Panc1 (cell line): ENCODE measurements at regions not wholly inside any gene's neighbourhood (a gene's known extent, or its start where the extent isn't known, plus 50 kb on each side); places are given as distances from the start of the nearest gene placed in this dataset.

Source experiments
- ATAC-seq: fragments of 200-7000 bp; cut with Tn5 transposase; 2 replicates; pipeline ENCODE4 v1.9.1; 2020; ENCODE audit warnings: mild to moderate bottlenecking, moderate library complexity
- BruUV-seq: library from RNA; stranded (reverse); fragments of 400-500 nt; replicated peaks from 2 replicates; lab custom pipeline; 2021; lab: Mats Ljungman, UMichigan
- CTCF ChIA-PET: fragments of 300-600 bp; sonication (Branson Sonifier 250); formaldehyde crosslinking; loops from one replicate; lab custom pipeline; 2022; ENCODE audit warnings: antibody characterized with exemption; lab: Charles Lee
- POLR2A ChIA-PET: fragments of 300-600 bp; sonication (Branson Sonifier 250); formaldehyde crosslinking; loops from one replicate; lab custom pipeline; 2022; ENCODE audit warnings: antibody characterized with exemption; lab: Charles Lee
- DNase-seq: peaks from one replicate; pipeline ENCODE4 v3.0.0-alpha.2; 2010; ENCODE audit warnings: low read depth, low spot score
- H3K27ac ChIP-seq: 2 replicates; pipeline ENCODE4 v1.5.1; 2011; ENCODE audit warnings: mild to moderate bottlenecking, low read length, inconsistent platforms
- H3K27me3 ChIP-seq: fragments of 200-500 bp; sonication (Bioruptor generic); 2 replicates; pipeline ENCODE4 v1.6.0; 2014; ENCODE audit warnings: low read length, inconsistent platforms; ENCODE audit not compliant: control insufficient read depth, insufficient read depth
- H3K36me3 ChIP-seq: fragments of 200-500 bp; sonication (Bioruptor generic); 2 replicates; pipeline ENCODE4 v1.5.1; 2014; ENCODE audit warnings: inconsistent platforms, mild to moderate bottlenecking, low read length, moderate library complexity; ENCODE audit not compliant: control insufficient read depth, insufficient read depth
- H3K4me1 ChIP-seq: 2 replicates; pipeline ENCODE4 v1.5.1; 2011; ENCODE audit warnings: inconsistent platforms, mild to moderate bottlenecking, low read length, moderate library complexity; ENCODE audit not compliant: control insufficient read depth, insufficient read depth
- H3K4me3 ChIP-seq, 2 experiments: 2 replicates each; pipeline ENCODE4 v1.5.1; 2011 to 2012; ENCODE audit warnings: low read depth in 2 of 2, low read length in 2 of 2, mild to moderate bottlenecking in 2 of 2, inconsistent platforms in 1 of 2, moderate library complexity in 1 of 2
- H3K9me3 ChIP-seq: fragments of 200-500 bp; sonication (Bioruptor generic); 2 replicates; pipeline ENCODE4 v1.5.1; 2014; ENCODE audit warnings: low read depth, mild to moderate bottlenecking, inconsistent platforms, low read length, moderate library complexity; ENCODE audit not compliant: control insufficient read depth, insufficient read depth
- POLR2AphosphoS5 ChIP-seq: IDR thresholded peaks from 2 replicates; pipeline ENCODE4 v1.6.1; 2012; ENCODE audit warnings: mild to moderate bottlenecking, low read depth, low read length, moderate library complexity
- SIN3A ChIP-seq: IDR thresholded peaks from 2 replicates; pipeline ENCODE4 v1.6.1; 2012; ENCODE audit warnings: low read depth, mild to moderate bottlenecking, low read length, moderate library complexity, borderline replicate concordance; ENCODE audit not compliant: insufficient read depth
- TCF7L2 ChIP-seq: IDR thresholded peaks from 2 replicates; pipeline ENCODE4 v1.6.1; 2011; ENCODE audit warnings: mild to moderate bottlenecking, low read depth, low read length, inconsistent platforms
- in situ Hi-C: cut with HindIII; loops from 2 replicates; pipeline ENCODE4 v1.10.0; 2016; ENCODE audit warnings: low sequenced_read_pairs, low pct_unique_long_range_greater_than_20kb
- intact Hi-C: fragments of 100-400 bp; cut with micrococcal nuclease; formaldehyde crosslinking; loops from one replicate; pipeline ENCODE4 v1.10.0; 2022; ENCODE audit not compliant: unreplicated experiment
- TF ChIP-seq, protein P1 (sequence below): fragments of 450-650 bp; IDR thresholded peaks from 2 replicates; pipeline ENCODE4 v1.5.1; 2017; ENCODE audit warnings: mild to moderate bottlenecking
- TF ChIP-seq, protein P2 (sequence below), 2 experiments: IDR thresholded peaks; 2 replicates each; pipeline ENCODE4 v1.6.1; 2011 to 2012; ENCODE audit warnings: low read depth in 2 of 2, control low read depth in 1 of 2, low read length in 1 of 2, mild to moderate bottlenecking in 1 of 2, moderate library complexity in 1 of 2; ENCODE audit not compliant: insufficient read depth in 1 of 2

DNA sequence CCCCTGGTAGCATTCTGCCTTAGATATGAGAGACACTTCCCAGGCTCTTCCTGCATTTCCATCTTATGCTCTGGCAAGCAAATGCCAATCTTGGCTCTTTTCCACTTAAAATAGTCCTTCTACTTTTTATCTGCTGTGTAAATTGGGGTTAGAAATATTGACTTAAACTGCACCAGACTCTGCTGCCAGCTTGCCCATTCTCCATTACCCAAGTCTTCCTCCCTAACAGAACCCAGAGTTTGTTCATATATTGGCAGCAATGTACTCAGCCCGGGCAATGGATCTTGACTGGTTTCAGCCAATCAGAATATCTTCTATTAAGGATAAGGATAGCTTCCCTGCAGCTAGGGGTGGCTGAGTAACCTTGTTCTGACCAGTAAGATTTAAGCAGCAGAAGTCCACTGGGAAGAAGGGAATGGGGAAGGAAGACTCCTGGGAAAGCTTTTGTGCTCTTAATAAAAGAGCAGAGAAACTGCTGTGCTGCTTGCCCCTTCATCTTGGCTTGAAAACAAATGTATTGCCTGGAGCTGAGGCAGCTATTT, 177.1 kb downstream of the KCNRG start:
- DNase-seq (no peak), ATAC-seq (no peak)
- intact Hi-C loops (no loop called here), in situ Hi-C loops (no loop called here)
- H3K27ac ChIP-seq = peak overlapping the region; percentile 72; the same call in 1 of the 2 replicates
- no TSS peak for BruUV-seq
- TF ChIP-seq, protein P1, sequence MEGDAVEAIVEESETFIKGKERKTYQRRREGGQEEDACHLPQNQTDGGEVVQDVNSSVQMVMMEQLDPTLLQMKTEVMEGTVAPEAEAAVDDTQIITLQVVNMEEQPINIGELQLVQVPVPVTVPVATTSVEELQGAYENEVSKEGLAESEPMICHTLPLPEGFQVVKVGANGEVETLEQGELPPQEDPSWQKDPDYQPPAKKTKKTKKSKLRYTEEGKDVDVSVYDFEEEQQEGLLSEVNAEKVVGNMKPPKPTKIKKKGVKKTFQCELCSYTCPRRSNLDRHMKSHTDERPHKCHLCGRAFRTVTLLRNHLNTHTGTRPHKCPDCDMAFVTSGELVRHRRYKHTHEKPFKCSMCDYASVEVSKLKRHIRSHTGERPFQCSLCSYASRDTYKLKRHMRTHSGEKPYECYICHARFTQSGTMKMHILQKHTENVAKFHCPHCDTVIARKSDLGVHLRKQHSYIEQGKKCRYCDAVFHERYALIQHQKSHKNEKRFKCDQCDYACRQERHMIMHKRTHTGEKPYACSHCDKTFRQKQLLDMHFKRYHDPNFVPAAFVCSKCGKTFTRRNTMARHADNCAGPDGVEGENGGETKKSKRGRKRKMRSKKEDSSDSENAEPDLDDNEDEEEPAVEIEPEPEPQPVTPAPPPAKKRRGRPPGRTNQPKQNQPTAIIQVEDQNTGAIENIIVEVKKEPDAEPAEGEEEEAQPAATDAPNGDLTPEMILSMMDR = no peak
- no peak for TF ChIP-seq SIN3A
- no peak for TF ChIP-seq TCF7L2
- no peaks in the 10 kb centered on the region for H3K9me3 ChIP-seq
- H3K4me1 ChIP-seq = peaks cover 15% of the 10 kb centered on the region; the same call in 1 of the 2 replicates
- ChIA-PET CTCF (no interaction called here), POLR2A (interaction anchor here (0.9 kb wide), 1 partner anchor 10 kb away, joined by 4 read pairs; no protein-coding TSS in a partner anchor)
- no peak overlapping the region for H3K4me3 ChIP-seq
- H3K27me3 ChIP-seq = no peaks in the 10 kb centered on the region
- H3K36me3 ChIP-seq = no peaks in the 10 kb centered on the region

DNA sequence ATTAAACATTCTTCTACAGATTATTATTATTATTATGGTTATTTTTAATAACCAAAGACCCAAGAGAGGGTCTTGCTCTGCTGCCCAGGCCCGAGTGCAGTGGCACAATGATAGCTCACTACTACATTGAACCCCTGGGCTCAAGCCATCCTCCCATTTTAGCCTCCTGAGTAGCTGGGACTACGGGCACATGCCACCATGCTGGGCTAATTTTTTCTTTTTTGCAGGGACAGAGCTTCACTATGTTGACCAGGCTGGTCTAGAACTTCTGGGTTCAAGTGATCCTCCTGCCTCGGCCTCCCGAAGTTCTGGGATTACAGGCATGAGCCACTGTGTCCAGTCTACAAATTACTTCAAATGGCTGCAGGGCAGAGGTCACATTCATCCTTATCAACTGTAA, 179.8 kb downstream of the KCNRG start:
- H3K36me3 ChIP-seq = no peaks in the 10 kb centered on the region
- DNase-seq (no peak), ATAC-seq (no peak)
- no peak overlapping the region for H3K4me3 ChIP-seq
- no peaks in the 10 kb centered on the region for H3K9me3 ChIP-seq
- CTCF ChIA-PET = no interaction called here
- no peak overlapping the region for H3K27ac ChIP-seq
- POLR2A ChIA-PET = no interaction called here
- intact Hi-C loops = no loop called here
- in situ Hi-C loops = no loop called here
- no TSS peak for BruUV-seq
- peaks cover 11% of the 10 kb centered on the region for H3K4me1 ChIP-seq
- no peaks in the 10 kb centered on the region for H3K27me3 ChIP-seq
- TF ChIP-seq POLR2AphosphoS5 = no peak
- TF ChIP-seq, protein P1 = no peak
- TF ChIP-seq SIN3A = no peak
- TF ChIP-seq, protein P2, sequence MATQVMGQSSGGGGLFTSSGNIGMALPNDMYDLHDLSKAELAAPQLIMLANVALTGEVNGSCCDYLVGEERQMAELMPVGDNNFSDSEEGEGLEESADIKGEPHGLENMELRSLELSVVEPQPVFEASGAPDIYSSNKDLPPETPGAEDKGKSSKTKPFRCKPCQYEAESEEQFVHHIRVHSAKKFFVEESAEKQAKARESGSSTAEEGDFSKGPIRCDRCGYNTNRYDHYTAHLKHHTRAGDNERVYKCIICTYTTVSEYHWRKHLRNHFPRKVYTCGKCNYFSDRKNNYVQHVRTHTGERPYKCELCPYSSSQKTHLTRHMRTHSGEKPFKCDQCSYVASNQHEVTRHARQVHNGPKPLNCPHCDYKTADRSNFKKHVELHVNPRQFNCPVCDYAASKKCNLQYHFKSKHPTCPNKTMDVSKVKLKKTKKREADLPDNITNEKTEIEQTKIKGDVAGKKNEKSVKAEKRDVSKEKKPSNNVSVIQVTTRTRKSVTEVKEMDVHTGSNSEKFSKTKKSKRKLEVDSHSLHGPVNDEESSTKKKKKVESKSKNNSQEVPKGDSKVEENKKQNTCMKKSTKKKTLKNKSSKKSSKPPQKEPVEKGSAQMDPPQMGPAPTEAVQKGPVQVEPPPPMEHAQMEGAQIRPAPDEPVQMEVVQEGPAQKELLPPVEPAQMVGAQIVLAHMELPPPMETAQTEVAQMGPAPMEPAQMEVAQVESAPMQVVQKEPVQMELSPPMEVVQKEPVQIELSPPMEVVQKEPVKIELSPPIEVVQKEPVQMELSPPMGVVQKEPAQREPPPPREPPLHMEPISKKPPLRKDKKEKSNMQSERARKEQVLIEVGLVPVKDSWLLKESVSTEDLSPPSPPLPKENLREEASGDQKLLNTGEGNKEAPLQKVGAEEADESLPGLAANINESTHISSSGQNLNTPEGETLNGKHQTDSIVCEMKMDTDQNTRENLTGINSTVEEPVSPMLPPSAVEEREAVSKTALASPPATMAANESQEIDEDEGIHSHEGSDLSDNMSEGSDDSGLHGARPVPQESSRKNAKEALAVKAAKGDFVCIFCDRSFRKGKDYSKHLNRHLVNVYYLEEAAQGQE (IDR thresholded peaks at IDR 0.05; ENCODE audit: insufficient read depth in 1 of 2, low read depth in 2 of 2, low read length in 1 of 2) = no peak
- no peak for TF ChIP-seq TCF7L2
